Parathyroid adenoma (tissue), 2 donors: ENCODE measurements at regions not wholly inside any gene's neighbourhood (a gene's known extent, or its start where the extent isn't known, plus 50 kb on each side); places are given as distances from the start of the nearest gene placed in this dataset.

Source experiments
- H2AFZ ChIP-seq: fragments of 300-600 bp; sonication (generic); one replicate; pipeline ENCODE4 v1.7.0; 2017; ENCODE audit warnings: antibody characterized with exemption, mild to moderate bottlenecking
- H3K27ac ChIP-seq: fragments of 300-600 bp; sonication (generic); one replicate; pipeline ENCODE4 v1.7.0; 2017
- H3K27me3 ChIP-seq: fragments of 300-600 bp; sonication (generic); one replicate; pipeline ENCODE4 v1.7.0; 2017; ENCODE audit warnings: low read length; ENCODE audit not compliant: control insufficient read depth, insufficient read depth
- H3K36me3 ChIP-seq: fragments of 300-600 bp; sonication (generic); one replicate; pipeline ENCODE4 v1.7.0; 2017; ENCODE audit warnings: low read length; ENCODE audit not compliant: control insufficient read depth, insufficient read depth
- H3K4me1 ChIP-seq: fragments of 300-600 bp; sonication (generic); one replicate; pipeline ENCODE4 v1.7.0; 2017; ENCODE audit warnings: control low read depth
- H3K4me2 ChIP-seq: fragments of 300-600 bp; sonication (generic); one replicate; pipeline ENCODE4 v1.7.0; 2017; ENCODE audit warnings: low read length
- H3K4me3 ChIP-seq: fragments of 300-600 bp; sonication (generic); one replicate; pipeline ENCODE4 v1.7.0; 2017; ENCODE audit warnings: low read depth, low read length
- H3K79me2 ChIP-seq: fragments of 300-600 bp; sonication (generic); one replicate; pipeline ENCODE4 v1.7.0; 2017; ENCODE audit warnings: control low read depth
- H3K9ac ChIP-seq: fragments of 300-600 bp; sonication (generic); one replicate; pipeline ENCODE4 v1.7.0; 2017; ENCODE audit warnings: mild to moderate bottlenecking
- H3K9me3 ChIP-seq: fragments of 300-600 bp; sonication (generic); one replicate; pipeline ENCODE4 v1.7.0; 2017; ENCODE audit warnings: low read length; ENCODE audit not compliant: control insufficient read depth
- TF ChIP-seq, protein P1 (sequence below): fragments of 300-600 bp; sonication (generic); IDR thresholded peaks from one replicate; pipeline ENCODE4 v1.7.0; 2017; ENCODE audit warnings: antibody characterized with exemption, mild to moderate bottlenecking
- donor health status: primary hyperparathyroidism.

DNA sequence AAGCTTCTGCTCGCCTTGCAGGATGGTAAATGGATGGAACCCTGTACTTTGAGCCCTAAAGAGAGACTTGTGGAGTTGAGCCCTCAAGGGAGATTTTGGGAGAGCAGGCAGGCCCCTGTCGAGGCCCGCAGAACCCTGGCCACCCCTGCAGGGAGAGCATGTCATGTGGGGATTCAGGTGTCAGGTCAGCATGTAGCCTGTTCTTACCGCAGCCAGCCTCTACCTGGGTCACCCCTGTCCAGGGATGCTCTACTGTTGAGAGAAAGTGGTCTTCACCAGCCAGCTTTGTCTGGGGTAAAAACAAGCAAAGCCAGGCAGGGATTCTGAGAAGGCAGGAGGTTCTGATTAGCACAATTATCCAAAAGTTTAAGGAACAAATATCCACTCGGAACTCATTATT is 55.6 kb upstream of the PROKR2 start:
- TF ChIP-seq, protein P1, sequence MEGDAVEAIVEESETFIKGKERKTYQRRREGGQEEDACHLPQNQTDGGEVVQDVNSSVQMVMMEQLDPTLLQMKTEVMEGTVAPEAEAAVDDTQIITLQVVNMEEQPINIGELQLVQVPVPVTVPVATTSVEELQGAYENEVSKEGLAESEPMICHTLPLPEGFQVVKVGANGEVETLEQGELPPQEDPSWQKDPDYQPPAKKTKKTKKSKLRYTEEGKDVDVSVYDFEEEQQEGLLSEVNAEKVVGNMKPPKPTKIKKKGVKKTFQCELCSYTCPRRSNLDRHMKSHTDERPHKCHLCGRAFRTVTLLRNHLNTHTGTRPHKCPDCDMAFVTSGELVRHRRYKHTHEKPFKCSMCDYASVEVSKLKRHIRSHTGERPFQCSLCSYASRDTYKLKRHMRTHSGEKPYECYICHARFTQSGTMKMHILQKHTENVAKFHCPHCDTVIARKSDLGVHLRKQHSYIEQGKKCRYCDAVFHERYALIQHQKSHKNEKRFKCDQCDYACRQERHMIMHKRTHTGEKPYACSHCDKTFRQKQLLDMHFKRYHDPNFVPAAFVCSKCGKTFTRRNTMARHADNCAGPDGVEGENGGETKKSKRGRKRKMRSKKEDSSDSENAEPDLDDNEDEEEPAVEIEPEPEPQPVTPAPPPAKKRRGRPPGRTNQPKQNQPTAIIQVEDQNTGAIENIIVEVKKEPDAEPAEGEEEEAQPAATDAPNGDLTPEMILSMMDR: no peak
- no peaks in the 10 kb centered on the region for H3K79me2 ChIP-seq
- no peaks in the 10 kb centered on the region for H3K4me1 ChIP-seq
- H3K27me3 ChIP-seq: no peaks in the 10 kb centered on the region
- H3K4me2 ChIP-seq: no peak overlapping the region
- H3K36me3 ChIP-seq: no peaks in the 10 kb centered on the region
- no peak overlapping the region for H3K27ac ChIP-seq
- H2AFZ ChIP-seq: no peak overlapping the region
- no peak overlapping the region for H3K4me3 ChIP-seq
- H3K9me3 ChIP-seq: no peaks in the 10 kb centered on the region
- no peak overlapping the region for H3K9ac ChIP-seq

DNA sequence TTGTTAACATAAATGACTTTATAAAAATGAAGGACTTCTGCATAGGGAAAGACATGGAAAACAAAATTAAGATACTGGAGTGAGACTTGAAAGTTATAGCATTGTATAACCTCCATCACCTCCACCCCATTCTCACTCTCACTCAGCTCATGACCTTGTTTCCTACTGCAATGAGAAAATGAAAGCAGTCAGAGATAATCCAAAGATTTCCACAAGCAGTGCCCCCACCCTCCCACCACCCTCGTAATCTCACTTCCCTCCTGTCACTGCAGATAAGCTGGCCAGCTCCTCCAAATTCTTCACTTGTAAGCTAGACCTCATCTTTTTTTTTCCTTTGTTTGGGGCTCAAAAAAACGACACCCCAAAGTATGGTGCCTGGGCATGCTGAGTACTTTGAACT is 52.9 kb upstream of the PROKR2 start:
- Histone ChIP-seq H3K9me3 (peaks cover 6% of the 10 kb centered on the region), H3K27ac (no peak overlapping the region), H3K4me3 (no peak overlapping the region), H2AFZ (no peak overlapping the region), H3K4me1 (no peaks in the 10 kb centered on the region), H3K36me3 (no peaks in the 10 kb centered on the region), H3K9ac (no peak overlapping the region), H3K79me2 (no peaks in the 10 kb centered on the region), H3K4me2 (no peak overlapping the region), H3K27me3 (no peaks in the 10 kb centered on the region)
- TF ChIP-seq, protein P1: no peak
